GM12878 (cell line): ENCODE measurements at regions not wholly inside any gene's neighbourhood (a gene's known extent, or its start where the extent isn't known, plus 50 kb on each side); places are given as distances from the start of the nearest gene placed in this dataset. TPM values are rescaled to one million over a fixed set of nuclear protein-coding genes. Genes with fewer than 3 reads are reported as not detected.

Source experiments
- ATAC-seq: fragments of 200-7000 bp; cut with Tn5 transposase; 3 replicates; pipeline ENCODE4 v1.9.1; 2020; ENCODE audit warnings: mild to moderate bottlenecking, moderate library complexity
- BruUV-seq: library from RNA; stranded (reverse); fragments of 400-500 nt; replicated peaks from 2 replicates; lab custom pipeline; 2021; lab: Mats Ljungman, UMichigan
- CTCF ChIA-PET: fragments of 300-600 bp; sonication (Branson Sonifier 250); formaldehyde crosslinking; extraction: SDS; loops from one replicate; lab custom pipeline; 2021; ENCODE audit warnings: inconsistent platforms; lab: Yijun Ruan, JAX
- POLR2A ChIA-PET: fragments of 350-600 bp; formaldehyde crosslinking; extraction: SDS; loops from one replicate; lab custom pipeline; 2021; ENCODE audit warnings: inconsistent platforms; lab: Charles Lee
- RAD21 ChIA-PET: fragments of 300-600 bp; sonication (Branson Sonifier 250); formaldehyde crosslinking; loops from one replicate; lab custom pipeline; 2023; ENCODE audit warnings: antibody characterized with exemption; ENCODE audit not compliant: unreplicated experiment; lab: Charles Lee
- SMC1A ChIA-PET: fragments of 300-600 bp; sonication (Branson Sonifier 250); formaldehyde crosslinking; loops from one replicate; lab custom pipeline; 2023; ENCODE audit not compliant: unreplicated experiment, uncharacterized antibody; lab: Charles Lee
- DNase-seq: peaks from one replicate; pipeline ENCODE4 v3.0.0-alpha.2; 2011; ENCODE audit warnings: low read depth, low spot score
- FAIRE-seq: peaks from 3 replicates; lab custom pipeline; 2011; peaks lifted over from hg19 to GRCh38; lab: Jason Lieb, UNC
- H2AFZ ChIP-seq: 2 replicates; pipeline ENCODE4 v1.6.0; 2011; ENCODE audit warnings: low read depth, low read length, control low read depth; ENCODE audit not compliant: control insufficient read depth
- H3K27ac ChIP-seq: 2 replicates; pipeline ENCODE4 v1.5.1; 2011; ENCODE audit warnings: control low read depth; ENCODE audit not compliant: control insufficient read depth, insufficient read depth
- H3K27me3 ChIP-seq, 2 experiments: replicated peaks in 1 of 2; 2 replicates each; pipeline versions ENCODE4 v1.6.0 to v1.6.1; 2011; ENCODE audit warnings: low read length in 1 of 2; ENCODE audit not compliant: control insufficient read depth in 2 of 2, insufficient read depth in 2 of 2
- H3K36me3 ChIP-seq, 2 experiments: 2 replicates each; pipeline ENCODE4 v1.5.1; 2011; ENCODE audit warnings: low read length in 1 of 2; ENCODE audit not compliant: control insufficient read depth in 2 of 2, insufficient read depth in 2 of 2
- H3K4me1 ChIP-seq: 2 replicates; pipeline ENCODE4 v1.6.1; 2011; ENCODE audit warnings: mild to moderate bottlenecking, low read length, moderate library complexity, mixed read lengths; ENCODE audit not compliant: control insufficient read depth, insufficient read depth
- H3K4me2 ChIP-seq: 2 replicates; pipeline ENCODE4 v1.6.0; 2011; ENCODE audit warnings: control low read depth; ENCODE audit not compliant: control insufficient read depth, insufficient read depth
- H3K4me3 ChIP-seq: fragments of 200-600 bp; sonication (generic); 2 replicates; pipeline ENCODE4 v1.5.1; 2016
- H3K79me2 ChIP-seq: 2 replicates; pipeline ENCODE4 v1.6.0; 2011; ENCODE audit warnings: low read length; ENCODE audit not compliant: control insufficient read depth, insufficient read depth
- H3K9ac ChIP-seq: 2 replicates; pipeline ENCODE4 v1.8.0; 2011; ENCODE audit warnings: low read length, control low read depth, mixed read lengths; ENCODE audit not compliant: control insufficient read depth, insufficient read depth
- H3K9me3 ChIP-seq: replicated peaks from 3 replicates; pipeline ENCODE4 v1.5.1; 2011; ENCODE audit warnings: mild to moderate bottlenecking, low read length; ENCODE audit not compliant: control insufficient read depth, insufficient read depth
- H4K20me1 ChIP-seq: 2 replicates; pipeline ENCODE4 v1.6.0; 2011; ENCODE audit not compliant: control insufficient read depth, insufficient read depth
- PKNOX1 ChIP-seq: fragments of 450-650 bp; IDR thresholded peaks from 2 replicates; pipeline ENCODE4 v1.6.1; 2016; ENCODE audit warnings: mild to moderate bottlenecking
- SIX5 ChIP-seq: IDR thresholded peaks from 2 replicates; pipeline ENCODE4 v1.6.1; 2011; ENCODE audit warnings: mild to moderate bottlenecking, low read depth, low read length, moderate library complexity; ENCODE audit not compliant: severe bottlenecking
- SPI1 ChIP-seq: IDR thresholded peaks from 2 replicates; pipeline ENCODE4 v1.6.1; 2011; ENCODE audit warnings: low read depth, mild to moderate bottlenecking, low read length, moderate library complexity, borderline replicate concordance; ENCODE audit not compliant: insufficient read depth
- WRNIP1 ChIP-seq: IDR thresholded peaks from 2 replicates; pipeline ENCODE4 v1.6.1; 2011; ENCODE audit warnings: low read depth, low read length, improper control_type of control experiment, borderline replicate concordance
- ZZZ3 ChIP-seq: IDR thresholded peaks from 2 replicates; pipeline ENCODE4 v1.6.1; 2011; ENCODE audit warnings: low read depth; ENCODE audit not compliant: control insufficient read depth, insufficient read length
- WGBS: methylation state at CpG from one replicate; pipeline ENCODE4 v1.1.6; 2016; ENCODE audit warnings: low lambda C conversion rate; ENCODE audit not compliant: insufficient replicate concordance, insufficient coverage; ENCODE audit errors: missing lambda C conversion rate; 5-methylcytosine and 5-hydroxymethylcytosine counted together
- in situ Hi-C: fragments of 300-500 bp; cut with MboI; formaldehyde crosslinking; loops from 9 replicates; pipeline ENCODE4 v1.14.3; 2018; ENCODE audit warnings: mixed read lengths
- intact Hi-C: fragments of 100-400 bp; cut with micrococcal nuclease; formaldehyde crosslinking; loops from one replicate; pipeline ENCODE4 v1.14.2; 2022; ENCODE audit not compliant: unreplicated experiment
- small RNA-seq: library from RNA; depleted of rRNA; stranded (forward); fragments of <200 nt; gene quantifications from one replicate; pipeline ENCODE3, GENCODE V24; 2014

GRCh38 chr15:87082581-87082980, 1002.9 kb downstream of the AGBL1 start:
- in situ Hi-C loops (no loop called here), intact Hi-C loops (no loop called here)
- whole genome bisulfite sequencing = 0% methylated on average over 2 of the region's 2 CpGs
- Histone ChIP-seq H2AFZ (no peak overlapping the region), H3K79me2 (no peaks in the 10 kb centered on the region), H4K20me1 (no peaks in the 10 kb centered on the region), H3K27me3 (no peaks in the 10 kb centered on the region), H3K4me2 (no peak overlapping the region), H3K4me1 (no peaks in the 10 kb centered on the region), H3K27ac (no peak overlapping the region), H3K9ac (no peak overlapping the region), H3K36me3 (no peaks in the 10 kb centered on the region), H3K9me3 (no peaks in the 10 kb centered on the region), H3K4me3 (no peak overlapping the region)
- ChIA-PET POLR2A (no interaction called here), RAD21 (no interaction called here), CTCF (no interaction called here), SMC1A (no interaction called here)
- BruUV-seq = no TSS peak
- FAIRE-seq (no peak), DNase-seq (no peak), ATAC-seq (no peak)
- TF ChIP-seq ZZZ3 = no peak

GRCh38 chr15:87080547-87080946, 1000.9 kb downstream of the AGBL1 start:
- H3K9ac ChIP-seq = no peak overlapping the region
- H3K36me3 ChIP-seq = no peaks in the 10 kb centered on the region
- no peak for FAIRE-seq
- H3K27ac ChIP-seq = no peak overlapping the region
- in situ Hi-C loops = no loop called here
- ChIA-PET POLR2A (no interaction called here), CTCF (no interaction called here), RAD21 (no interaction called here), SMC1A (no interaction called here)
- H2AFZ ChIP-seq = no peak overlapping the region
- 40% methylated on average over 5 of the region's 5 CpGs for WGBS
- no peak overlapping the region for H3K4me2 ChIP-seq
- no peak for TF ChIP-seq WRNIP1
- no peak for TF ChIP-seq PKNOX1
- TF ChIP-seq SPI1 = no peak
- TF ChIP-seq SIX5 = no peak
- intact Hi-C loops = no loop called here
- no peaks in the 10 kb centered on the region for H3K9me3 ChIP-seq
- no peaks in the 10 kb centered on the region for H3K79me2 ChIP-seq
- BruUV-seq = no TSS peak
- ATAC-seq = no peak
- H3K4me1 ChIP-seq = no peaks in the 10 kb centered on the region
- H3K4me3 ChIP-seq = no peak overlapping the region
- DNase-seq = no peak
- H3K27me3 ChIP-seq = no peaks in the 10 kb centered on the region
- H4K20me1 ChIP-seq = no peaks in the 10 kb centered on the region

Small RNA genes in the stretch of these regions (small RNA-seq; reads per million reads assigned to genes)
- gene RNU6-185P = not detected
